HG03439 (cell line): ENCODE measurements at regions not wholly inside any gene's neighbourhood (a gene's known extent, or its start where the extent isn't known, plus 50 kb on each side); places are given as distances from the start of the nearest gene placed in this dataset.

Experiments
- ATAC-seq: cut with Tn5 transposase; IDR thresholded peaks from one replicate; pipeline ENCODE4 v1.9.1; 2021; ENCODE audit warnings: mild to moderate bottlenecking, moderate library complexity; ENCODE audit not compliant: unreplicated experiment

- no peak for ATAC-seq
Observed at GRCh38 chr5:15266841-15267240, 233.1 kb upstream of the FBXL7 start.

DNA sequence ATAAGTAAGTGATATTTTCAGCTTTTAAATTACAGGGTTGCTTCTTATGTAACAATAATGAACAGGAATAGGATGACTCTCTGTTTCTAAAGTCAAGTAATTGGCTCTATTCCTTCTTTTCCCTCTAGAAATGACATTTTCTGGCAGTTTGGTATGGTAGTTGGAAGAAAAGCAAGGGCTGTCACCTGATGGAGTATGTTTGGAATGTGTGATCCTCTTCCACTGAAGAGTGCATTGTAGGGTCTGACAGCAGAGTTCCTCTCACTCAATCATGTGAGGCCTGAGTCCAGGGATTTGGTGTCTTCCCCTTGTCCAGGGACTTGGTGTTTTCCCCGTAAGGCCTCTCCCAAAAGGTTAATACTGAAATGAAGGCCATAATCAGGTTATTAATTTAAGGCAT is 233.8 kb upstream of the FBXL7 start:
- no peak for ATAC-seq

- no peak for ATAC-seq
Observed at GRCh38 chr5:15263942-15264341, 236.0 kb upstream of the FBXL7 start.

DNA sequence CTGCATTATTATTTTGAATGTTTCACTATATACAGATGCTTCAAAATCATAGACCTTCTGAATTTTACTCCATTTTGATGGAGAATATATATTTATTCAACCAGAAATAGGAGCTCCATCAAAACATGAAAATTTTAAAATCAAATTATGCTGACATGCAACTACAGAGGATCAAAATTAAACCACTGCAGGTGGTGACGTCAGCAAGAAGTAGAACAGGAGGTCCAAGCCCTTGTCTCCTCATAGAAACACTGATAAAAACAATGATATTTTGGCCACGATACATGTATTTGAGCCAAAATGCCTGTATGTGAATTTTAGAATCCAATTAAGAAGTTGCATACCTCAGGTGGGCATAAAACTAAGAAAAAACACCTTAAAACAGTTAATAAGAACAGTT is 236.6 kb upstream of the FBXL7 start:
- no peak for ATAC-seq

GRCh38 chr5:15261269-15261995 is 238.5 kb upstream of the FBXL7 start:
- no peak for ATAC-seq

- ATAC-seq = no peak
Observed at GRCh38 chr5:15260356-15261268, 239.4 kb upstream of the FBXL7 start.

GRCh38 chr5:15256485-15256884 is 243.5 kb upstream of the FBXL7 start:
- ATAC-seq = no peak

GRCh38 chr5:15255576-15255975 is 244.4 kb upstream of the FBXL7 start:
- ATAC-seq = no peak

- no peak for ATAC-seq
Observed at GRCh38 chr5:15254607-15255006, 245.4 kb upstream of the FBXL7 start.

GRCh38 chr5:15252331-15252730 is 247.6 kb upstream of the FBXL7 start:
- no peak for ATAC-seq

DNA sequence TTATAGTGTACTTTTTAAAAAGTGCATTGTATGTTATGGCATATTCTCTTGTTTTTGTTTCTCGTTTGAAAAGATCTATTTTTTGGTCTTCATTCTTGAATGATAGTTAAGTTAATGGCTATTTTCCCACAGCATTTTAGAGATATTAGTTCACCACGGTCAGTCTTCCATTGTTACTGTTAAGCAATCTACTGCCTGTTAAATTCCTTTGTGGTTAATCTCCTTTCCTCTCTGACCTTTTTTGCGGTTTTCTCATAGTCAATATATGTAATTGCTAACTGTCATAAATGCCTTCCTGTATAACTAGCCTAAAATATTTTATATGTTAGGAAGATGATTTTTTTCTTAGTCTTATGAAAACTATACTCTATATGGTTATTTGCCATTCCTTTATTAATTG is 250.8 kb upstream of the FBXL7 start:
- no peak for ATAC-seq

- no peak for ATAC-seq
Observed at GRCh38 chr5:15248731-15249130, 251.2 kb upstream of the FBXL7 start.

GRCh38 chr5:15245913-15246312 is 254.1 kb upstream of the FBXL7 start:
- no peak for ATAC-seq

DNA sequence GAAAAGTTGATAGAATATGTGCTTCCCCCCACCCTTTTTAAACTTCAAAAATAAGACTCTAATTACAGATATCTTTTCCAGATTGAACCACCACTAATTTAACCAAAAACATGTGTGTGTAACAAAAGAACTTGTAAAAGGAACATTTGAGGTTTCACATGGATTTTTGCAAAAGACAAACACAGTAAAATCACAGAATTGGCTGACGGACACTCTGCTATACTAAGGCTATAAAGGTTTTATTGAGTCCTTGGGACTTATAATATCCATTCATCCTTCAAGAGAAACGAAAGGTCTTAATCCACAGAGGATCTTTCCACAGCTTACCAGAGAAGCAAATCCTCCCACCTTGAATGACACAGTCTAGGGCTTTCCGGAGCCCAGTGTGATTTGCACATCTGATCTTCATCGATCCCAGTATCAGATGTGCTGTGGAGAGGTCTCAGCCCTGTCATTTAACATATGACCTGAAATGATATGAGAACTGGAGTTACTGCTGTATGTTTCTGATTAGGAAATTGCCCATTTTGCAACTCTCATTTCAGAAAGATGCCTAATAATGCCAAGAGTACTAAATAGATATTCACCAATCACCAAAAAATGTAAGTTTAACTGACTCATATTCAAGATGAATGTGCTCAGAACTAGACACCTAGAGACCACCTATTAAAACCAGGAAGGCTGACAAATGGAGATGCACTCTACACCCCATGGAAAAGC is 256.5 kb upstream of the FBXL7 start:
- no peak for ATAC-seq

DNA sequence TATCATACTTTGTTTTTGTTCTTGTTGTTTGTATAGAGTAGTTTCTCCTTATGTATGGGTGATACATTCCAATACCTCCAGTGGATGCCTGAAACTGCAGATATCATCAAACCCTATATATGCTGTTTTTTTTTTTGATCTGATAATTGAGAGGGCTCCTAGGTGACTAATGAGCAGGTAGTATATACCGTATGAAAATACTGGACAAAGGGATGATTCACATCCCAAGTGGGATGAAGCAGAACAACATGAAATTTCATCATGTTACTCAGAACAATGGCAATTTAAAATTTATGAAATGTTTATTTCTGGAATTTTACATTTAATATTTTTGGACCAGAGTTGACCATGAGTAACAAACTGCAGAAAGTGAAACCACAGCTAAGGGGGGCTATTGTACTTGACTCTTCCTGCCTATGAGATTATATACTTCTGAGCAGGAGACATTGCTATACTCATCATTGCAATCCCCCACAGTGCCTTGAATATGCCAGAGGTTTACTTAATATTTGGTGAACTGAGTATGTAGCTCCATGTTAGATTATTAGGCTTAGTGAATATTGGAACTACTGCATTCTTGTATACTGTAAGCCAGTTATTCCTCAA is 258.7 kb upstream of the FBXL7 start:
- ATAC-seq = no peak

DNA sequence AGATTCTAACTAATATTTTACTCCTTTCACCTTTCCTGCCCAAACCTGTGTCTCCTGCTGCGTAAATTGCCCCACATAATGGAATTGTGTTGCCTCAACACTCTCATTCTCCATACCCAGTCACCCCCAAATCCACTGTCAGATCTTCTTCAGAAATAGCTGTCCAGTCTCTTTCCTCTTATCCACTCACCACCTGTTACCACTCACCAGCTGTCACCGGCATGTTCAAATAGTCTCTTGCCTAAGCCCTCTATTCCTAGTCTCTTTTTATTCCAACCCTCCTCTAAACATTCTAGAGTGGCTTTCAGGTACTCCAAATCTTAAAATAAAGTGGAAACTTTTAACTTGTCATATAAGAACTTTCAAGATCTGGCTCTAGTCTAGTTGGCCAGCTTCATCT is 262.0 kb upstream of the FBXL7 start:
- no peak for ATAC-seq

DNA sequence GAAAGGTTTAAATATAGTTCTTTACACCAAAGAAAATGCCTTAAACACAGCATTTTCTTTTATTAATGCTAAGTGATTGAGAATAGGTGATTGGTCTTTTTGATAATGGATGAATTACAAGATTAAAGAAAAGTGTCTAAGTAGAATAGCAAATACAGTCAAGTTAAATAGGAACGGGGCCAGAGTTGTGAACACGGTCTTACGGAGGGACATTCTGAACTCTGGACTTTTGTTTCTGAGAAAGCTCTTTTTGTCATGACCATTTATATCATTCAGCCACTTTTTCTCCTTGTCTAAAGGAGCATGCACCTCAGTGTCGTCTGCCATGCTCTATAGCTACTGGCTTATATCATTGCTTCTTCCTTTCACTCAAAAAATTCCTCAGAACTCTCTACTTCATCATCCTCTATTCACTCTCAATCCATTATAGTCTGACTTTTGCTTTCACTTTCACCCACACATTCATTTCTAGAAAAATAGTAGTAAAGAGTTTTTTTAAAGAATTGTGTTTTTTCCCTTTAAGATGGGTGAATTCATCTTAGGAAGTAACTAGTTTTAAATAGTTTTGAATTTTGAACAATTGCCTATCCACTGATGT is 263.0 kb upstream of the FBXL7 start:
- ATAC-seq = no peak

- ATAC-seq = no peak
Observed at GRCh38 chr5:15234911-15235310, 265.1 kb upstream of the FBXL7 start.

DNA sequence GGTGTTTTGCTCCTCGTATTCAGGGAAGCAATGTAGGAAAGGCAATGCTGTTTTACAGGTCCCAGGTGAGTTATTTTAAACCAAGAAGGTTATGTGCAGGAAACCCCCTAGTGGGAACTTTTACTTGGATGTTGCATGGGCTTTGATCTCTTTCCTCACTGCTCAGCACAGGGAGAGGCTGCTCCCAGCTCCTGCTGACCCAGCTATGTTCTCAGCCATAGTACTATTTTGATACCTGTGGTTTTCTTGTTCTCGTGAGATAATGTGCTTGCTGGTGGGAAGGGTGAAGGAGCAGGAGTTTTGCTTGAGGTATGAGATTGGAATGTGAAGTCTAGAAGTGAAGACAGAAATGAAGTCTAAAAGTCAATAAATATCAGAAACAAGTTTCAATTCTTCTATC is 265.6 kb upstream of the FBXL7 start:
- ATAC-seq = no peak

DNA sequence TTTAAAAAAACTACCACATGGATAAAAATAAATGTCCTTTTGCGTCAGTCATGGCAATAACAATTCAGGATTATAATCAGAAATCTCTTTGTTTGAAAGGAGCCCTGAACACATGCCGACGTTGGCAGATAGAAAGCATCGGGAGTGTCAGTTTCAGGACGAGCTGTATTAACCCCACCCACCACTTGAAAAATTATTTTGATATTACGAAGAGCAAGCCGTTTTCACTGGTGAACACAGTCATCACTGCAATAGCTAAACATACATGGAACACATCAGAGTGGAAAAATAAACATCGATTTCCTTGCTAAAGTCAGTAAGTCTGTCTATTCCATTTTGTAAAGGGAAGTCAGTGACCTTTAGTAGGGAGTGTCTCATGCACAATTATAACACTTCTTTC is 266.4 kb upstream of the FBXL7 start:
- ATAC-seq = no peak

DNA sequence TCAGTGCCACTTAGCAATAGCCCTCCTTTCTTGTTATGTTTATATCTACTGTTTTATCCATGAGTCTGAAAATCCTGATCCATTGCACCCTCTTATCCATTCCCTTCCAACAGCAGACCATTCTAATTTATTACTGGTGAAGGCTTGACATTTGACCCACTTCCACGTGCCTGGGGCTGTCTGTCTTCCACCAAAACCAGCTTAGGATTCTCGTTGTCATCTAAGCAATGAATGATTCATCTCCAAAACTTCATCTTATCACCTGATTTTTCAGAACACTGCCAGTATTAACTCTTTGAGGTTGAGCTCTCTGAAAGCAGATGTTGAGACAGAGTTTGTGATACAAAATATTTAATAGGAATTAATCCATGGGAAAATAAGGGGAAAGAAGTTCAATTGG is 277.8 kb upstream of the FBXL7 start:
- ATAC-seq = no peak
